Immature natural killer cell (primary cell): ENCODE measurements at regions not wholly inside any gene's neighbourhood (a gene's known extent, or its start where the extent isn't known, plus 50 kb on each side); places are given as distances from the start of the nearest gene placed in this dataset.

Experiments
- DNase-seq, 3 donors: peaks; one replicate each; pipeline ENCODE4 v3.0.0; 2022; ENCODE audit warnings: mixed read lengths in 1 of 3
- H3K27ac Mint-ChIP-seq, 6 donors: one replicate each; pipeline ENCODE4 v1.8.0; 2020; ENCODE audit warnings: mixed read lengths in 6 of 6, mild to moderate bottlenecking in 5 of 6, inconsistent platforms in 4 of 6, moderate library complexity in 3 of 6
- H3K27me3 Mint-ChIP-seq, 3 donors: one replicate each; pipeline ENCODE4 v1.8.0; 2020 to 2021; ENCODE audit warnings: low read depth in 3 of 3, mild to moderate bottlenecking in 3 of 3, mixed read lengths in 3 of 3, moderate library complexity in 3 of 3, inconsistent platforms in 1 of 3
- H3K36me3 Mint-ChIP-seq, 3 donors: one replicate each; pipeline ENCODE4 v1.8.0; 2020; ENCODE audit warnings: mixed read lengths in 3 of 3, inconsistent platforms in 2 of 3, mild to moderate bottlenecking in 2 of 3
- H3K4me1 Mint-ChIP-seq, 2 donors: one replicate each; pipeline ENCODE4 v1.8.0; 2020; ENCODE audit warnings: inconsistent platforms in 2 of 2, mild to moderate bottlenecking in 2 of 2, mixed read lengths in 2 of 2, moderate library complexity in 1 of 2
- H3K4me3 Mint-ChIP-seq, 5 donors: one replicate each; pipeline ENCODE4 v1.8.0; 2020; ENCODE audit warnings: mild to moderate bottlenecking in 5 of 5, mixed read lengths in 5 of 5, inconsistent platforms in 3 of 5, moderate library complexity in 3 of 5
- H3K9me3 Mint-ChIP-seq, 6 donors: one replicate each; pipeline ENCODE4 v1.8.0; 2020; ENCODE audit warnings: mild to moderate bottlenecking in 6 of 6, mixed read lengths in 6 of 6, inconsistent platforms in 4 of 6, moderate library complexity in 3 of 6

DNA sequence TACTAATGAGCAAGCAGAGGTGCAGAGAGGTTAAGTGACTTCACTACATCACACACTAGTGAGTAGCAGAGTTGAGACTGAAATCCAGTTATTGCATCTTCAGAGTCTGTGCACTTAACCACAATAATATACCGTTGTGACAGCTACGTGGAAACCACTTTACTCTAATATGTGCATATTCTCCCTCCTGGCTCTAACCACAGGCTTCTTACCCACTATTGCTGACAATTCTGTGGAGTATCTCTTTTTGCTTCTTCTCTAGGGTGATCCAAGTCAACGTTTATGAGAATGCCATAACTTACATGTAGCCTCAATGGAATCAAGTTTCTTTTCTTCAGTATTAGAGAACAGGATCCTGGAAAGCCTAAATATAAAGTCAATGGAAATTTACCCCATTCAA lies 64.2 kb upstream of the MEOX2 start:
- Mint-ChIP-seq H3K4me1 (no peaks in the 10 kb centered on the region), H3K4me3 (no peak overlapping the region), H3K9me3 (peaks cover 3 to 45% (median 13%) of the 10 kb centered on the region in 6 donors), H3K27ac (no peak overlapping the region), H3K27me3 (no peaks in the 10 kb centered on the region), H3K36me3 (no peaks in the 10 kb centered on the region)
- no peak for DNase-seq

DNA sequence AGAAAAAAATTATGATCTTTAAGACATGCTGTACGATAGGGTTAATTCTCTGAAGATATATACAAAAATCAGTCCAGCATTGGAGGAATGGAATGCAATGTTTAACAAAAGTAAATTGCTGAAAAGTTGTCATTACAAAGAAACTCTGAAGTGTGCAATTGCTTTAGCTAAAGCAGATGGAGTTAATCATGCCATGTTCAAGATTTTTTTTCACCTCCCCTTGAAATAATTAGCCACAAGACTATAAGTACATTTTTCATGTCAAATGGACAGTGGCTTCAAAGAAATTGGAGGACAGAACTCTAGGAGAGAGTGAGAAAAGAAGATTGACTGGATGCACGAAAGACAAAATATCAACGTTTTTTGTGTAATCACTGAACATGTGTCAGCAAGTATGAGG lies 63.1 kb upstream of the MEOX2 start:
- no peak overlapping the region for H3K27ac Mint-ChIP-seq
- no peaks in the 10 kb centered on the region for H3K4me1 Mint-ChIP-seq
- peaks cover 0 to 45% (median 13%) of the 10 kb centered on the region in 6 donors for H3K9me3 Mint-ChIP-seq
- H3K27me3 Mint-ChIP-seq, result no peaks in the 10 kb centered on the region
- H3K36me3 Mint-ChIP-seq, result no peaks in the 10 kb centered on the region
- H3K4me3 Mint-ChIP-seq, result no peak overlapping the region
- DNase-seq, result no peak

DNA sequence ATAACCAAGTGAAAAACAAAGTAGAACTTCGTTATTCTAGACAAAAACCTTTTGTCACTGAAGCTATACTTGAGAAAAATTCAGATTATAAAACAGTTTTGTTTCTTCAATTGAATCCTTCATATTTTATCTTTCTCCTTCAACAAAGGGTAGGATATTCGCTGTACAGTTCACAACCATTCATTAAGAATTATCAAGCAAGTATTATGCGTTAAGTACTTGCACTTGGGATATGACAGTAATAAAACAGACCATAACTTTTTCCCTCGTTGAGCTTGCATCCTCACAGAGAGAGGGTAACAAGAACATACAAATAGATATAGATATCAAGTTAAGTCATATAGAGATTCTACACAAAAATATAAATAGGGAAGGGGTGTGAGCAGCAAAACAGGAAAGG lies 61.2 kb upstream of the MEOX2 start:
- Mint-ChIP-seq H3K36me3 (no peaks in the 10 kb centered on the region), H3K9me3 (peaks cover 4 to 51% (median 10%) of the 10 kb centered on the region in 6 donors), H3K4me1 (no peaks in the 10 kb centered on the region), H3K27me3 (no peaks in the 10 kb centered on the region), H3K4me3 (no peak overlapping the region), H3K27ac (no peak overlapping the region)
- no peak for DNase-seq

DNA sequence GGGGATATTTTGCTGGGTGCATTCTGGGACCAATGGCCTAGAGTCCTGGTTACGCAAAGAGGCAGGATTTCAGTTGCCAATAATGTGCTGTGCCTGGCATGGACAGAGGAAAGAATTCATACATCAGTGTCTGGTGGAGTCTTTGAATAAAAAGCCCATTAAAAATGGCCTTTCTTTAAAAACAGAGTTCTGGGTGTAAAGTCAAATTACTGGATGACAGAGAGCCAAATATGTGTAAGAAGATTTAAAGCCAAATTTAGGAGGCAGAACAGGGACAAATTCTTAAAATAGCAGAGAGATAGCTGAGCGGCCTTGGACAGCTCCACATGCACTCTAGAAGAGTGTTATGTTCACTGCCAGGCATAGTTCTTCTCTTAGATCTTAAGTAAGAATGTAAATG lies 60.8 kb upstream of the MEOX2 start:
- H3K4me3 Mint-ChIP-seq, result no peak overlapping the region
- DNase-seq, result no peak
- no peak overlapping the region for H3K27ac Mint-ChIP-seq
- no peaks in the 10 kb centered on the region for H3K27me3 Mint-ChIP-seq
- no peaks in the 10 kb centered on the region for H3K4me1 Mint-ChIP-seq
- no peaks in the 10 kb centered on the region for H3K36me3 Mint-ChIP-seq
- peaks cover 4 to 51% (median 10%) of the 10 kb centered on the region in 6 donors for H3K9me3 Mint-ChIP-seq

DNA sequence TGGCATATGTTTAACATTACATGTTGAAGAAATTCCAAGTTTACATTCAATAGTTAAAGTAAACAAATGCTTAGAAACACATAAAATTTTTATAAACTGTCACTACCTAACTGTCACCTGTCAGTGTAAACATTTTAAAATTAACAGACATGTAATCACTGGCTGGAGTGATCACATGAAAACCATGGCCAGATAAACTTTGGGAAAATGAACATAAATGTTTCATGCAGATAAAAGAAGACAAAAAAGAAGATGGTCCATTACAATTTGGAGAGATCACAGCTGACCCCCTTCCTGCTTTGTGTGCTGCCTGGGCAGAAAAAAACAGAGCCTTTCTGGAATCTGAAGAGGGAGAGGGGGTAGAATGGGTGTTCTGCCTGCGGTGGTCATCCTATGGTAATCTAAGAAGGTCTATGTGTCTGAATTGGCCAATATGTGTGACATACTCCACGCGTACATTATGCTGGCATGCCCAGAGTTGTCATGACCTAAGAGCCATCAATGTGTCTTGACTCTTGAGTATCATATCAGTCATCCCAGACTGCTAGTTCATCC lies 57.5 kb upstream of the MEOX2 start:
- H3K27ac Mint-ChIP-seq, result no peak overlapping the region
- H3K9me3 Mint-ChIP-seq, result peaks cover 4 to 43% (median 12%) of the 10 kb centered on the region in 6 donors
- DNase-seq, result no peak
- no peaks in the 10 kb centered on the region for H3K27me3 Mint-ChIP-seq
- no peaks in the 10 kb centered on the region for H3K36me3 Mint-ChIP-seq
- H3K4me3 Mint-ChIP-seq, result no peak overlapping the region
- H3K4me1 Mint-ChIP-seq, result no peaks in the 10 kb centered on the region

DNA sequence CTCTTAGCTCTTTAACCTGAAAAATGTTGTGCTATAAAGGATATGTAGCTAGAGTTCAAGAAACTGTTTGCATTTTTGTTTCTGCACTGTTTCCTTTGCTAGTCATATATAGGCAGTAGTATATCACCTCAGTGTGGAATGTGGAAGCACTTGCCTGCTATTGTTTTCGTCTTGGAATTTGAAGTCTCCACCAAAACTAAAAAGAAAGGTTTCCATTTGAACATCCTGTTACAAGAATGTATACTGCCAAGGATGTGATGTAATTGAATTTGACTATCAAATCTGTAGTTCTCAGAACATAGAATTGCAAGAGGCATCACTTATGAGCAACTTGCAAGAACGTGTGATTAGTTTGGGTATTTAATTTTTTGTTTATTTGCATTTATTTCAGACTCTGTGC lies 51.1 kb upstream of the MEOX2 start:
- no peak for DNase-seq
- Mint-ChIP-seq H3K27ac (no peak overlapping the region), H3K9me3 (peaks cover 3 to 27% (median 18%) of the 10 kb centered on the region in 6 donors), H3K4me1 (no peaks in the 10 kb centered on the region), H3K4me3 (no peak overlapping the region), H3K36me3 (no peaks in the 10 kb centered on the region), H3K27me3 (no peaks in the 10 kb centered on the region)
